HG03342 (cell line): ENCODE measurements at regions not wholly inside any gene's neighbourhood (a gene's known extent, or its start where the extent isn't known, plus 50 kb on each side); places are given as distances from the start of the nearest gene placed in this dataset.

Experiments
- ATAC-seq: cut with Tn5 transposase; IDR thresholded peaks from one replicate; pipeline ENCODE4 v1.9.1; 2021; ENCODE audit warnings: mild to moderate bottlenecking, moderate library complexity; ENCODE audit not compliant: unreplicated experiment

GRCh38 chr2:7976206-7976605, 705.6 kb upstream of the ID2 start:
- ATAC-seq, result no peak

DNA sequence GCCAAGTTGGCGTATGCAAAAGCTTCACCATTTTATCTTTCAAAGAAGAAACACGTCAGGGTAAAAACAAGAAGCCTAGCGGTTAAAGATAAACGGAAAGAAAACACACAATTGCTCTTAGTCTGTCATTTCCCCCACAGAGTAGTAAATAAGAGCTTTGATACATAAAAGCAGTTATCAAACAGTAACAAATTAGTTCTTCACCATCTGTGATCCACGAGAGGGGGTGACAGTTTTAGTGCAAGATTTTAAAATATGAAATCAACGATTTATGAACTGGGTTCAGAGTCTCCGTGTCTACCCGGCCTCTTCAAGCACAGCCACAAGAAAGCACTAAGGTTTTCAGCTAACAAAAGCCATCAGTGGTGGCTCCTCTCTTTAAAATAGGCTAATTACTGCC, 703.9 kb upstream of the ID2 start:
- no peak for ATAC-seq

- ATAC-seq, result no peak
These were observed 699.8 kb upstream of the ID2 start for GRCh38 chr2:7982054-7982453.

DNA sequence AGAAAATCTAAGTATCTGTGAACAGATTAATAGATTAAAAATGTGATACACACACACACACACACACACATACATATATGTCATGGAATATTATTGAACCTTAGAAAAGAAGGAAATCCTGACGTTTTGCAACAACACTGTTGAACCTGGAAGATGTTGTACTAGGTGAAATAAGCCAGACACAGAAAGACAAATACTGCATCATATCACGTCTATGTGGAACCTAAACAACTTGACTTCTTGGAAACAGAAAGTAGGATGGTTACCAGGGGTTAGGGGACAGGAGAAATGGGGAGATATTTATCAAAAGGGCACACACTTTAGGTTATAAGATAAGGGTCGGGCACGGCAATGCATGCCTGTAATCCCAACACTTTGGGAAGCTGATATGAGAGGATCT, 698.4 kb upstream of the ID2 start:
- no peak for ATAC-seq

- no peak for ATAC-seq
These were observed 697.9 kb upstream of the ID2 start for GRCh38 chr2:7983912-7984311.

- ATAC-seq, result no peak
These were observed 697.0 kb upstream of the ID2 start for GRCh38 chr2:7984693-7985353.

DNA sequence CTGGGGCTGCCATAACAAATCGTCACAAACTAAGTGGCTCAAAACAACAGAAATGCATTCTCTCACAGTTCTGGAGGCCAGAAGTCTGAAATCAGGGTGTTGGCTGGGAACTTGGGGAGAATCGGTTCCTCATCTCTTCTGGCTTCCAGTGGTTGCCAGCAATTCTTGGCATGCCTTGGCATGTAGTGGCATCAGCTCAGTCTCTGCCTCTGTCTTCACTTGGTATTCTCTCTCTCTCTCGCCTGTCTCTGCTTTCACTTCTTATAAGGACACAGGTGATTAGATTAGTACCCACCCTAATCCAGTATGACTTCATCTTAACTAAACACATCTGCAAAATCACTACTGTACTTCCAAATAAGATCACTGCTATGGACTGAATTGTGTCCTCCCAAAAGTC, 695.4 kb upstream of the ID2 start:
- ATAC-seq, result no peak

DNA sequence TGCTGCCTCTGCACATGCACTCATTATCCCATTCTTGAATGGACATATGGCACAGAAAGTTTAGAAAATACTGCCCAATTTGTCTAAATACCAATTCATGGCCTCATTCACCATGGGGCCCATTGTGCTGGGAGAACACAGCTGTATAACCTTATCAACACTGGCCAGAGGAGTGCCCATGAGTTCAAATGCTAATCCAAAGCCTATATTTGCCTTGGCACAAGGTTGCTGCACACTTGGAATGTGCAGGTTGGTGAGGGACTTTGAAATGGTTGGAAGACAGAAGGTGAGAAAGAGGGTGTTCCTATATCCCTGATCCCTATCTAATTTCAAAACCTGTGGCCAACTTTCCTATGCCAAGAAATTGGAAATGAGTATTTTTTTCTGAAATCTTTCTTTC, 693.9 kb upstream of the ID2 start:
- ATAC-seq, result no peak

- no peak for ATAC-seq
These were observed 693.4 kb upstream of the ID2 start for GRCh38 chr2:7988440-7988839.

GRCh38 chr2:7989823-7990222, 692.0 kb upstream of the ID2 start:
- no peak for ATAC-seq

DNA sequence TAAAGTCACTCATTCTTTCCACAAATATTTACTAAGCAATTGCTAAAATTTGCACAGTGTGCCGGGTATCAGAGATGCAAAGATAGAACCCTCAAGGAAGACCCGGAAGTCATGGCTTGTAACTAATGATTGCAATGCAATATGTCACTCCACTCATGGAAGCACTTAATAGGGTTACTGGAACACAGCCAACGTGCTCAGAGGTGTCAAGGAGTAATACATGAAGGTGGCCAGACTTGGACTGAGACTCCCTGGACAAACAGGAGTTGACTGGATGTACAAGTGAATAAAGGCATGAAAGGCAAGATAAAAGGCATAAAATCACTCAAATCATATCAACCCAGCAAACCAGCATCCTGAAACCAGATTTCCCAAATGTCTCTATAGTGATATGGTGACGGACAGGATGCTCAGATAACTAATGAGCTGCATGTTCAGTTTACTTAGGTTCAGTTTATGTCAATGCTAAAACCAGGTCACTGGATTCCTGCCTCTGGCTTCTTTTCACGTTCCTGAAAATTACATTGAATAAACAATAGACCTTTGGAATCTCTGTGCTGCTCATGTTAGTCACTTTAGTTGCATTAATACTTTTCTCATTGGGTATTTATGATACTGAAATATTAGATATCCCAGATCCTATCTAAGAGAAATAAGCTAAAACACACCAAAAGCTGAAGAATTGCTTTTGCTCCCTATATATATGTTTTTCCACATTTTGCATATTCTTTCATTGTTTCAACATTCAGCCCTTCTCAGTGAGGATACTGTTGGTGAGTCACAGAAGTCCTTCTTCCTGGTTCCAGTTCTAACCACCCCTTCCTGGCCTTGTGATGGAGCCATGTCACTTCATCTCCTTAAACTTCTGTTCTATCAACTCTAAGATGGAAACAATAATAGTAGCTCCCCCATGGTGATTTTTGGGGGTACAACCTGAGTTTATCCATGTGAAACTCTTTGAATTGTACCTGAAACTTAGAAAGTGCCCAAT, 688.9 kb upstream of the ID2 start:
- no peak for ATAC-seq

- no peak for ATAC-seq
These were observed 687.4 kb upstream of the ID2 start for GRCh38 chr2:7994397-7994951.

GRCh38 chr2:7997279-7997678, 684.6 kb upstream of the ID2 start:
- no peak for ATAC-seq

DNA sequence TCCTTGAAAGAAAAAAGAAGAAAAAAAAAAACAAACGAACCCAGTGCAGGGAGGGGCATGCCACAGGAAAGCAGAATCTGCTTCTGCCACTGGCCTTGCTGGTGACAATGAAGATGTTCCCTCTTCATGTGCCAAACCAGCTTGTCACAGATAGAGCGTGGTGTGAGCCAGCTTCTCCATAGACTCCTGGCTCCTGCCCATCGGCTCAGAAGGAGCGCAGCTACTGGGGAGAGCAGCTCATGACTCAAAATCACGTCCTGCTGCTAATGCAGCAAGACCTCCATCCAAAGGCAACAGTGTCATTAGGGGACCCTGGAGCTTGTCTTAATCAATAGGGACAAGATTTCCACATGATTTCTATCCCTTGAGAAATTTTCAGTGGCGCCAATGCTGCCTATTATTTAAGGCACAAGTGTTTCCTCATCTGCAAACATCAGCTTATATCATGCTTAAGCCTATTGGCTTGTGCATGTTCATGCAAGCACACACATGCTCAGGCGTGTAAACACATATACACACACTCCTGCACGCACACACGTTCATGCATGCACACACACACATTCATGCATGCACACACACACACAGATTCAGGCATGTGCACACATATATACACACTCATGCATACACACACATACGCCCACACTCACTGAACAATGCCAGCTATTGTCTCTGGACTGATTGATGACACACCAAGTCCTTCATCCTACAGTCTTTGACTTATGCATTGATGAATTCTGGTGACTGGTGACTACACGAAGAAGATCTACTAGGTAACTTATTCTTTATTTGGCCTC, 682.0 kb upstream of the ID2 start:
- ATAC-seq, result no peak

- no peak for ATAC-seq
These were observed 681.0 kb upstream of the ID2 start for GRCh38 chr2:8000870-8001269.

GRCh38 chr2:8002765-8003393, 679.0 kb upstream of the ID2 start:
- ATAC-seq, result no peak

GRCh38 chr2:8003462-8004075, 678.3 kb upstream of the ID2 start:
- ATAC-seq, result no peak

- ATAC-seq, result no peak
These were observed 677.6 kb upstream of the ID2 start for GRCh38 chr2:8004250-8004681.

GRCh38 chr2:8006181-8006580, 675.7 kb upstream of the ID2 start:
- ATAC-seq, result no peak

GRCh38 chr2:8006626-8007025, 675.2 kb upstream of the ID2 start:
- no peak for ATAC-seq
